ENCODE measurements at regions not wholly inside any gene's neighbourhood (a gene's known extent, or its start where the extent isn't known, plus 50 kb on each side); places are given as distances from the start of the nearest gene placed in this dataset.

DNA sequence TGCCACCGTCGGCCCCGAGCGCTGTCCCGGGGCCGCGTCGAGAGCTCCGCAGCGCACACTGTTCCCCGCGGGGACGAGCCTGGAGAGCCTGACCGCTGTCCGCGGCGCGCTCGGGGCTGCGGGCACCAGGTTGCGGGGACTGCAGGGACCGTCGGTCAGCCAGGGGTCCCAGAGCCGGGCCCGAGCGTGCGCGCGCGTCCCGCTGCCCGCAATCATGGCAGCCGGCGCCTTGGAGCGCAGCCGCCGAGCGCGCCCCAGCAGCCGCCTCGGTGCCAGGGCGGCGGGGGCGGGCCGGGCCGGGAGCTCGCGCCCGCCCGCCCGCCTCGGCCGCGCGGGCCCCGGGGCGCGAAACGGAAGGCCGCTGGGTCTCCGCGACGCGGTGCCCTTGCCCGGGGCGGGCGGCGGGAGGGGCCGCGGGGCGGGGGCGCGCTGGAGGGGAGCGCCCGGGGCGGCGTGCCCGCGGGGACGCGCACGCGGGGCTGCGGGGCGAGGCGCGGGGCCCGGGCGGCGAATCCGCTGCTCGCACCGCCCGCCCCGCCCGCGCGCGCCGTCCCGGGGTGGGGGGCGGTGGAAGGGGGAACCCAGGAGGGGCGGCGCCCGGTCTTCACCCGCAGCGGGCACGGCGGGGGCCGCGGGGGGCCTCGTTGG is 79.4 kb upstream of the PPARA start:
- TF ChIP-seq, protein P1, sequence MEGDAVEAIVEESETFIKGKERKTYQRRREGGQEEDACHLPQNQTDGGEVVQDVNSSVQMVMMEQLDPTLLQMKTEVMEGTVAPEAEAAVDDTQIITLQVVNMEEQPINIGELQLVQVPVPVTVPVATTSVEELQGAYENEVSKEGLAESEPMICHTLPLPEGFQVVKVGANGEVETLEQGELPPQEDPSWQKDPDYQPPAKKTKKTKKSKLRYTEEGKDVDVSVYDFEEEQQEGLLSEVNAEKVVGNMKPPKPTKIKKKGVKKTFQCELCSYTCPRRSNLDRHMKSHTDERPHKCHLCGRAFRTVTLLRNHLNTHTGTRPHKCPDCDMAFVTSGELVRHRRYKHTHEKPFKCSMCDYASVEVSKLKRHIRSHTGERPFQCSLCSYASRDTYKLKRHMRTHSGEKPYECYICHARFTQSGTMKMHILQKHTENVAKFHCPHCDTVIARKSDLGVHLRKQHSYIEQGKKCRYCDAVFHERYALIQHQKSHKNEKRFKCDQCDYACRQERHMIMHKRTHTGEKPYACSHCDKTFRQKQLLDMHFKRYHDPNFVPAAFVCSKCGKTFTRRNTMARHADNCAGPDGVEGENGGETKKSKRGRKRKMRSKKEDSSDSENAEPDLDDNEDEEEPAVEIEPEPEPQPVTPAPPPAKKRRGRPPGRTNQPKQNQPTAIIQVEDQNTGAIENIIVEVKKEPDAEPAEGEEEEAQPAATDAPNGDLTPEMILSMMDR (IDR thresholded peaks at IDR 0.05; ENCODE audit: low read depth, low read length, poor library complexity, severe bottlenecking), result no peak
- no peak; the same call in 1 of the 2 replicates for TF ChIP-seq EZH2phosphoT487 (IDR thresholded peaks at IDR 0.05; ENCODE audit: borderline replicate concordance, low read length)
- peak overlapping the region; percentile 43 for H3K27ac ChIP-seq (ENCODE audit: low read depth, low read length)
- H4K20me1 ChIP-seq (ENCODE audit: control insufficient read depth, insufficient read depth, low read depth, low read length), result no peaks in the 10 kb centered on the region
- H3K79me2 ChIP-seq (ENCODE audit: control insufficient read depth, low read length), result peaks cover 22% of the 10 kb centered on the region
- peaks cover 27% of the 10 kb centered on the region for H3F3A ChIP-seq (ENCODE audit: control insufficient read depth, insufficient read depth)
- H3K4me3 ChIP-seq (ENCODE audit: low read length), result peak overlapping the region; percentile 80
- H3K9me2 ChIP-seq (replicated peaks; ENCODE audit: control insufficient read depth, low read length), result no peaks in the 10 kb centered on the region
- peak overlapping the region; percentile 82 for H3K4me2 ChIP-seq (ENCODE audit: low read length)
- H3K4me1 ChIP-seq (ENCODE audit: control insufficient read depth, low read length), result peaks cover 25% of the 10 kb centered on the region
- H3K27me3 ChIP-seq (ENCODE audit: control insufficient read depth, low read length), result peaks cover 36% of the 10 kb centered on the region
- no peaks in the 10 kb centered on the region for H3K36me3 ChIP-seq (ENCODE audit: control insufficient read depth, low read length)
- no peaks in the 10 kb centered on the region for H3K9me3 ChIP-seq (ENCODE audit: control insufficient read depth, insufficient read depth, low read length)

DNA sequence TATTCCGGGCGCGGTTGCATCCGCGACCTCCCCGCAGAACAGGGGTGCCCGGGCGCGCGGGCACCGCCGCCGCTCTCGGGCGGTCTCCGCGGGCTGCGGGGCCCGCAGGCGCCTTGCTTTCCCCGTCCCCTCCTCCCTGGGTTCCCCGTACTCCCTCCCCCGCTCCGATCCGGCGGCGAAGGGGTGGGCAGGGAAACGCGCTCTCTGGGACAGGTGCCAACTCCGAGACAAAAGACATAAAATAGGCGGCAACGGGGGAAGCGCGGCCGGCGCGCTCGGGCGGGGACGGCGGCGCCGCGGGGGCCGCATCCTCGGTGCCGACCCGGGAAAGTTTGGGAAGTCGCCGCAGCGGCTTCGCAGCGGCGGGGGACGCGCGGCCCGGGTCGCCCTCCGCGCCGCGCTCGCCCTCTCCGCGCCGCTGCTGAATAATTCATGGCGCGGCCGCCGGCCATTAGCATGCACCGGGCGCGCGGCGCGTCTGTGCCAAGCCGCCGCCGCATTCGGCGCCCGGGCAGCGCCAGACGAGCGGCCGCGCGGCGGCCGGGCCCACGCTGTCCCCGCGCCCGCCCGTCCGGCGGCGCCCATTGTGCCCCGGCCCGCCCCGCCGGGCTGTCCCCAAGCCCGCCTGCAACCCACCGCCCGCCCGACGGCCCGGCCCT is 78.7 kb upstream of the PPARA start:
- TF ChIP-seq, protein P1 (IDR thresholded peaks at IDR 0.05; ENCODE audit: low read depth, low read length, poor library complexity, severe bottlenecking), result no peak
- TF ChIP-seq EZH2phosphoT487 (IDR thresholded peaks at IDR 0.05; ENCODE audit: borderline replicate concordance, low read length), result peak; percentile 87; the same call in 1 of the 2 replicates
- H4K20me1 ChIP-seq (ENCODE audit: control insufficient read depth, insufficient read depth, low read depth, low read length), result no peaks in the 10 kb centered on the region
- H3K27ac ChIP-seq (ENCODE audit: low read depth, low read length), result 0 out of 2 replicates have a peak overlapping the region, but pooled peaks have one; percentile 24
- H3K9me3 ChIP-seq (ENCODE audit: control insufficient read depth, insufficient read depth, low read length), result no peaks in the 10 kb centered on the region
- peak overlapping the region; percentile 69 for H3K4me3 ChIP-seq (ENCODE audit: low read length)
- peaks cover 26% of the 10 kb centered on the region for H3K79me2 ChIP-seq (ENCODE audit: control insufficient read depth, low read length)
- peaks cover 36% of the 10 kb centered on the region for H3K27me3 ChIP-seq (ENCODE audit: control insufficient read depth, low read length)
- H3K4me2 ChIP-seq (ENCODE audit: low read length), result peak overlapping the region; percentile 66
- no peaks in the 10 kb centered on the region for H3K36me3 ChIP-seq (ENCODE audit: control insufficient read depth, low read length)
- peaks cover 25% of the 10 kb centered on the region for H3K4me1 ChIP-seq (ENCODE audit: control insufficient read depth, low read length)
- peaks cover 22% of the 10 kb centered on the region for H3F3A ChIP-seq (ENCODE audit: control insufficient read depth, insufficient read depth)
- no peaks in the 10 kb centered on the region for H3K9me2 ChIP-seq (replicated peaks; ENCODE audit: control insufficient read depth, low read length)

DNA sequence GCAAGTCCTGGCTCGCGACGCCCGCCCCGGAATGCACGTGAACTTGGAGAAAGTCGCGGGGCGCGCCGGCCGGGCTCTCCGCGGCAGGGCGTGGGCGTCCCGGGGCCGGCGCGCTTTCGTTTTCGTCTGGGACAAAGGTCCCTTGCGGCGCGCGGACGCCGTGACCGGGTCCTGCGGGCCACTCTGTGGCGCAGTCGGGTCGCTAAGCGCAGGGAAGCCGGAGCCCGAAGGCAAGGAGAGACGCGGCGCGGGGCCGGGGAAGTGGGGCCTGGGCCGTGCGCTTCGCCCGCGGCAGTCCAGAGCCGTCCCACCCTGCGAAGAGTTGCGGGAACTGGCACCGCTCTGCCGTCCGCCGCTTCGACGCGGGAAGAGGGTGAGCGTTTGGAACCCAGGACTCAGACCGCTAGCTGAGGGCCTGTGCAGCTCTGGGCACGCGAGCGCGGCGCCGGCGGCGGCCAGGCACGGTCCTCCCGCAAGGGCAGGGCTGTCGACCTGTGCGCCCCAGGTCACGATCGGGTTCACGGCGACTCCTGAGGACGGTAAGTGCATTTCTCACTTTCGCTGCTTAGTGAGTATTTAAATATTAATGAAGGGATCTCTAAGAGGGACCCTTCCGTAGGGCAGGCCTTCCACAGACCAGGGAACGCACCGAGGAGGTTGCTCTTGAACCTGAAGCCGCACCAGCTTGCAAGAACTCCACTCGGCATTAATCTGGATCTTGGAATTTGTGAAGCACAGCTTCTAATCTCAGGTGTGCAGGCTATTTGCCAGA is 78.0 kb upstream of the PPARA start:
- peak overlapping the region; percentile 69 for H3K4me3 ChIP-seq (ENCODE audit: low read length)
- peaks cover 25% of the 10 kb centered on the region for H3K4me1 ChIP-seq (ENCODE audit: control insufficient read depth, low read length)
- H4K20me1 ChIP-seq (ENCODE audit: control insufficient read depth, insufficient read depth, low read depth, low read length), result no peaks in the 10 kb centered on the region
- no peaks in the 10 kb centered on the region for H3K9me3 ChIP-seq (ENCODE audit: control insufficient read depth, insufficient read depth, low read length)
- TF ChIP-seq EZH2phosphoT487 (IDR thresholded peaks at IDR 0.05; ENCODE audit: borderline replicate concordance, low read length), result no peak
- TF ChIP-seq, protein P1 (IDR thresholded peaks at IDR 0.05; ENCODE audit: low read depth, low read length, poor library complexity, severe bottlenecking), result no peak
- H3K79me2 ChIP-seq (ENCODE audit: control insufficient read depth, low read length), result peaks cover 26% of the 10 kb centered on the region
- peaks cover 36% of the 10 kb centered on the region for H3K27me3 ChIP-seq (ENCODE audit: control insufficient read depth, low read length)
- H3K36me3 ChIP-seq (ENCODE audit: control insufficient read depth, low read length), result no peaks in the 10 kb centered on the region
- no peak overlapping the region for H3K27ac ChIP-seq (ENCODE audit: low read depth, low read length)
- H3K4me2 ChIP-seq (ENCODE audit: low read length), result peak overlapping the region; percentile 66
- H3K9me2 ChIP-seq (replicated peaks; ENCODE audit: control insufficient read depth, low read length), result no peaks in the 10 kb centered on the region
- H3F3A ChIP-seq (ENCODE audit: control insufficient read depth, insufficient read depth), result peaks cover 18% of the 10 kb centered on the region
